Lower leg skin (tissue), 3 donors: ENCODE measurements at regions not wholly inside any gene's neighbourhood (a gene's known extent, or its start where the extent isn't known, plus 50 kb on each side); places are given as distances from the start of the nearest gene placed in this dataset.

Experiments used
- POLR2A ChIP-seq, 2 donors: fragments of 450-650 bp; IDR thresholded peaks; one replicate each; pipeline ENCODE4 v1.6.1; 2016 to 2017; ENCODE audit warnings: antibody characterized with exemption in 2 of 2, mild to moderate bottlenecking in 1 of 2, moderate library complexity in 1 of 2
- TF ChIP-seq, protein P1 (sequence below), 3 donors: fragments of 450-650 bp; IDR thresholded peaks; one replicate each; pipeline ENCODE4 v1.5.1; 2016; ENCODE audit warnings: antibody characterized with exemption in 3 of 3, mild to moderate bottlenecking in 3 of 3, moderate library complexity in 2 of 3

DNA sequence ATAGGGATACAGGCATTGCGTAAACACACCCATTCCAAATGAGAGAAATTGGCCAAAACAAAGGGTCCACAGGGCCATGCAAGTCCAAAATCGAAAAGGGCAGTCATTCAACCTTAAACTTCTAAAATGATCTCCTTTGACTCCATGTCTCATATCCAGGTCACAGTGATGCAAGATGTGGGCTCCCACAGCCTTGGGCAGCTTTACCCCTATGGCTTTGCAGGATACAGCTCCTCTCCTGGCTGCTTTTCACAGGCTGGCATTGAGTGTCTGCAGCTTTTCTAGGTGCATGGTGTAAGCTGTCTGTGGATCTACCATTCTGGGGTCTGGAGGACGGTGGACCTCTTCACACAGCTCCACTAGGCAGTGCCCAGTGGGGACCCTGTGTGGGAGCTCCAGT is 744.5 kb downstream of the QKI start:
- TF ChIP-seq, protein P1, sequence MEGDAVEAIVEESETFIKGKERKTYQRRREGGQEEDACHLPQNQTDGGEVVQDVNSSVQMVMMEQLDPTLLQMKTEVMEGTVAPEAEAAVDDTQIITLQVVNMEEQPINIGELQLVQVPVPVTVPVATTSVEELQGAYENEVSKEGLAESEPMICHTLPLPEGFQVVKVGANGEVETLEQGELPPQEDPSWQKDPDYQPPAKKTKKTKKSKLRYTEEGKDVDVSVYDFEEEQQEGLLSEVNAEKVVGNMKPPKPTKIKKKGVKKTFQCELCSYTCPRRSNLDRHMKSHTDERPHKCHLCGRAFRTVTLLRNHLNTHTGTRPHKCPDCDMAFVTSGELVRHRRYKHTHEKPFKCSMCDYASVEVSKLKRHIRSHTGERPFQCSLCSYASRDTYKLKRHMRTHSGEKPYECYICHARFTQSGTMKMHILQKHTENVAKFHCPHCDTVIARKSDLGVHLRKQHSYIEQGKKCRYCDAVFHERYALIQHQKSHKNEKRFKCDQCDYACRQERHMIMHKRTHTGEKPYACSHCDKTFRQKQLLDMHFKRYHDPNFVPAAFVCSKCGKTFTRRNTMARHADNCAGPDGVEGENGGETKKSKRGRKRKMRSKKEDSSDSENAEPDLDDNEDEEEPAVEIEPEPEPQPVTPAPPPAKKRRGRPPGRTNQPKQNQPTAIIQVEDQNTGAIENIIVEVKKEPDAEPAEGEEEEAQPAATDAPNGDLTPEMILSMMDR (IDR thresholded peaks at IDR 0.05): no peak
- no peak for TF ChIP-seq POLR2A (IDR thresholded peaks at IDR 0.05)
